IMR-90 (cell line): ENCODE measurements at regions not wholly inside any gene's neighbourhood (a gene's known extent, or its start where the extent isn't known, plus 50 kb on each side); places are given as distances from the start of the nearest gene placed in this dataset.

Experiments used
- BHLHE40 ChIP-seq: fragments of 150-350 bp; IDR thresholded peaks from 2 replicates; pipeline ENCODE4 v1.6.1; 2016; ENCODE audit warnings: mild to moderate bottlenecking, low read depth, low read length
- CEBPB ChIP-seq: IDR thresholded peaks from 2 replicates; pipeline ENCODE4 v1.6.1; 2012; ENCODE audit warnings: low read depth, low read length, improper control_type of control experiment
- MAFK ChIP-seq: IDR thresholded peaks from 2 replicates; pipeline ENCODE4 v1.6.1; 2012; ENCODE audit warnings: low read depth, low read length, improper control_type of control experiment
- MXI1 ChIP-seq: IDR thresholded peaks from 2 replicates; pipeline ENCODE4 v1.6.1; 2012; ENCODE audit warnings: low read depth, mild to moderate bottlenecking, low read length, moderate library complexity, borderline replicate concordance
- POLR2A ChIP-seq: IDR thresholded peaks from 2 replicates; pipeline ENCODE4 v1.6.1; 2012; ENCODE audit warnings: mild to moderate bottlenecking, low read depth, low read length
- RAD21 ChIP-seq: IDR thresholded peaks from 2 replicates; pipeline ENCODE4 v1.6.1; 2012; ENCODE audit warnings: low read length, improper control_type of control experiment
- RFX5 ChIP-seq: IDR thresholded peaks from 2 replicates; pipeline ENCODE4 v1.8.0; 2012; ENCODE audit warnings: low read depth, mild to moderate bottlenecking, low read length, moderate library complexity
- SMC3 ChIP-seq: fragments of 150-350 bp; IDR thresholded peaks from 2 replicates; pipeline ENCODE4 v1.6.1; 2016; ENCODE audit warnings: low read depth, mild to moderate bottlenecking, antibody characterized with exemption, low read length, moderate library complexity
- TF ChIP-seq, protein P1 (sequence below): conservative IDR thresholded peaks from 2 replicates; pipeline ENCODE4 v1.5.1; 2012; ENCODE audit warnings: mild to moderate bottlenecking, low read depth, low read length, improper control_type of control experiment

DNA sequence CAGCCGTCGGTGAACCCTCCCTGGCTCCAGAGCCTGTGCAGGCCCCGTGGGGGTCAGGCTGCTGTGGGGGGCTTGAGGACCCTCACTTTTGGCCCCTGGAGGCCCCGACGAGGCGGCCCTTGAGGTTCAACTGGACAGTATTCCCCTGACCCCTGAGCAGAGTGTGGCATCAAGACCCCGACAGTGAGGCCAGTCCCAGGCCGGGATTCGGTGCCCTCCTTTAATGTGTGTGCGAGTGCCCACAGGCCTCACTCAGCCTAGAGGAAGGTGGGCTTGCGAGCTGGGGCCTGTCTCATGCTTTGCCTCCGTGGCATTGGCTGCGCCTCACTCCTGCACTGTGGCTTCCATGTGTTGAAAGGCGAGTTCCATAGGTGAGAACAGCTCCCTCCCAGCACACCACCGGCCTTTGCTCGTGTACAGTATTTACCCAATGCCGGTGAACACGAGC lies 94.5 kb downstream of the METRNL start:
- TF ChIP-seq RAD21, result no peak
- TF ChIP-seq, protein P1, sequence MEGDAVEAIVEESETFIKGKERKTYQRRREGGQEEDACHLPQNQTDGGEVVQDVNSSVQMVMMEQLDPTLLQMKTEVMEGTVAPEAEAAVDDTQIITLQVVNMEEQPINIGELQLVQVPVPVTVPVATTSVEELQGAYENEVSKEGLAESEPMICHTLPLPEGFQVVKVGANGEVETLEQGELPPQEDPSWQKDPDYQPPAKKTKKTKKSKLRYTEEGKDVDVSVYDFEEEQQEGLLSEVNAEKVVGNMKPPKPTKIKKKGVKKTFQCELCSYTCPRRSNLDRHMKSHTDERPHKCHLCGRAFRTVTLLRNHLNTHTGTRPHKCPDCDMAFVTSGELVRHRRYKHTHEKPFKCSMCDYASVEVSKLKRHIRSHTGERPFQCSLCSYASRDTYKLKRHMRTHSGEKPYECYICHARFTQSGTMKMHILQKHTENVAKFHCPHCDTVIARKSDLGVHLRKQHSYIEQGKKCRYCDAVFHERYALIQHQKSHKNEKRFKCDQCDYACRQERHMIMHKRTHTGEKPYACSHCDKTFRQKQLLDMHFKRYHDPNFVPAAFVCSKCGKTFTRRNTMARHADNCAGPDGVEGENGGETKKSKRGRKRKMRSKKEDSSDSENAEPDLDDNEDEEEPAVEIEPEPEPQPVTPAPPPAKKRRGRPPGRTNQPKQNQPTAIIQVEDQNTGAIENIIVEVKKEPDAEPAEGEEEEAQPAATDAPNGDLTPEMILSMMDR, result no peak
- TF ChIP-seq POLR2A, result no peak
- TF ChIP-seq MAFK, result no peak
- no peak for TF ChIP-seq SMC3
- TF ChIP-seq CEBPB, result no peak
- no peak for TF ChIP-seq BHLHE40
- TF ChIP-seq RFX5, result no peak
- no peak for TF ChIP-seq MXI1
